Breast epithelium (tissue), 4 donors: ENCODE measurements at regions not wholly inside any gene's neighbourhood (a gene's known extent, or its start where the extent isn't known, plus 50 kb on each side); places are given as distances from the start of the nearest gene placed in this dataset.
A peak's percentile ranks its signal among the peaks of the same experiment; 100 is the strongest.

Experiments
- DNase-seq, 2 donors: peaks; one replicate each; pipeline ENCODE4 v3.0.0-alpha.2; 2019; ENCODE audit warnings: low spot score in 2 of 2
- H3K27ac ChIP-seq, 2 donors: fragments of 200-600 bp; sonication (generic) in 1 of 2; one replicate each; pipeline ENCODE4 v1.5.1; 2016 to 2019; ENCODE audit warnings: mild to moderate bottlenecking in 1 of 2
- H3K27me3 ChIP-seq, 2 donors: fragments of 200-600 bp; sonication (generic) in 1 of 2; one replicate each; pipeline versions ENCODE4 v1.5.1 to v1.6.0; 2017 to 2019; ENCODE audit warnings: control low read depth in 1 of 2, mild to moderate bottlenecking in 1 of 2
- H3K36me3 ChIP-seq: fragments of 200-600 bp; one replicate; pipeline ENCODE4 v1.5.1; 2019
- H3K4me1 ChIP-seq, 2 donors: fragments of 200-600 bp; sonication (generic); one replicate each; pipeline ENCODE4 v1.5.1; 2016 to 2019; ENCODE audit warnings: control low read depth in 1 of 2
- H3K4me3 ChIP-seq, 3 donors: fragments of 200-600 bp; sonication (generic); 1 replicate in 2 of 3; 2 replicates in 1 of 3; pipeline ENCODE4 v1.5.1; 2016 to 2019; ENCODE audit warnings: mild to moderate bottlenecking in 3 of 3, moderate library complexity in 2 of 3
- H3K9me3 ChIP-seq, 2 donors: fragments of 200-600 bp; sonication (generic) in 1 of 2; one replicate each; pipeline ENCODE4 v1.5.1; 2016 to 2019; ENCODE audit warnings: control low read depth in 1 of 2
- POLR2A ChIP-seq: fragments of 450-650 bp; IDR thresholded peaks from one replicate; pipeline ENCODE4 v1.6.1; 2016; ENCODE audit warnings: antibody characterized with exemption, mild to moderate bottlenecking, moderate library complexity
- POLR2AphosphoS5 ChIP-seq, 3 donors: sonication (generic); formaldehyde crosslinking; IDR thresholded peaks; one replicate each; pipeline ENCODE4 v1.6.1; 2017; ENCODE audit warnings: antibody characterized with exemption in 3 of 3
- intact Hi-C: fragments of 100-400 bp; cut with DNase I; formaldehyde crosslinking; loops from one replicate; pipeline ENCODE4 v1.15.1; 2023; ENCODE audit warnings: low total_unique reads
- TF ChIP-seq, protein P1 (sequence below), 3 donors: fragments of 450-650 bp; IDR thresholded peaks; one replicate each; pipeline ENCODE4 v1.5.1; 2016 to 2017; ENCODE audit warnings: antibody characterized with exemption in 3 of 3, mild to moderate bottlenecking in 3 of 3, moderate library complexity in 3 of 3

DNA sequence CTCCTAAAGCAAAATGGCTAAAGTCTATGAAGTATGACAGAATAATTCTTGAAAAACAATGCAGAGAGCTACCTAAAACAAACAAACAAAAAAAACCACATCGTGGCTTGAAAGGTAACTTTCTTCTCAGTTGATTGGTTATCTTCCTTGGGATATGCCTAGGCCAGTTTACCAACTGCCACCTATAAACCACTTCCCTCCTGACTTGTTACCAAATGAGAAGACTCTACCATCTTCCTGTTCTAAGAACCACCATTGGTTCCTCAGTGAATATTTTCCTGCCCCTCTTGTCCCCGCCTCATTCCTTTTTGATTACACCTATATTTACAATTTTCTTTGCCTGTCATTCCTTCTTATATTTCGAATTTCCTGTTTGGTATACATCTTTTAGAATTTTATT is 336.6 kb downstream of the SIPA1L2 start:
- DNase-seq = no peak
- TF ChIP-seq POLR2A = no peak
- no peak overlapping the region for H3K4me3 ChIP-seq
- intact Hi-C loops = loop anchor here (10.0 kb wide), 1 partner anchor 681 kb away; no protein-coding TSS in a partner anchor
- no peaks in the 10 kb centered on the region for H3K27me3 ChIP-seq
- no peaks in the 10 kb centered on the region for H3K9me3 ChIP-seq
- H3K36me3 ChIP-seq = no peaks in the 10 kb centered on the region
- no peaks in the 10 kb centered on the region for H3K4me1 ChIP-seq
- no peak overlapping the region for H3K27ac ChIP-seq

DNA sequence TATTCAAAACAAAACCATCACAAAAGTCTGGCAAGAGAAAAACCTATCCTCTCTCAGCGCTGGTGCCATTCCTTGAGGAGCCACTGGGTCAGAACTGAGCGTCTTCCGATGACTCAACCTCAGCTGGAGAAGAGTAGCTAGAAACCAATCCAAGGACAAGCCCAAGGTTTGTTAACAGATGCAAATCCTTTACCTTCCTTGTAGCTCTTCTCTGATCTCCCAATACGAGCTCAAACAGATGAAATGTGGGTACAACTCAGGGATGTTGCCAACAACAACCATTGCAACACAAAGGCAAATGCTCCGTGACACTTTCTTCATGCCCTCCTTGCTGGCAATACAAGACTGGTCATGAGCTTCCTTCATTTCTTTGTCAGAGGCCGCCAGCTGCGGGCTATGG is 337.1 kb downstream of the SIPA1L2 start:
- Histone ChIP-seq H3K27me3 (no peaks in the 10 kb centered on the region), H3K36me3 (no peaks in the 10 kb centered on the region), H3K4me3 (peak overlapping the region in 1 of 3 donors; percentile 10), H3K9me3 (no peaks in the 10 kb centered on the region), H3K27ac (no peak overlapping the region), H3K4me1 (no peaks in the 10 kb centered on the region)
- intact Hi-C loops = loop anchor here (10.0 kb wide), 1 partner anchor 682 kb away; no protein-coding TSS in a partner anchor
- TF ChIP-seq POLR2A = no peak
- TF ChIP-seq, protein P1, sequence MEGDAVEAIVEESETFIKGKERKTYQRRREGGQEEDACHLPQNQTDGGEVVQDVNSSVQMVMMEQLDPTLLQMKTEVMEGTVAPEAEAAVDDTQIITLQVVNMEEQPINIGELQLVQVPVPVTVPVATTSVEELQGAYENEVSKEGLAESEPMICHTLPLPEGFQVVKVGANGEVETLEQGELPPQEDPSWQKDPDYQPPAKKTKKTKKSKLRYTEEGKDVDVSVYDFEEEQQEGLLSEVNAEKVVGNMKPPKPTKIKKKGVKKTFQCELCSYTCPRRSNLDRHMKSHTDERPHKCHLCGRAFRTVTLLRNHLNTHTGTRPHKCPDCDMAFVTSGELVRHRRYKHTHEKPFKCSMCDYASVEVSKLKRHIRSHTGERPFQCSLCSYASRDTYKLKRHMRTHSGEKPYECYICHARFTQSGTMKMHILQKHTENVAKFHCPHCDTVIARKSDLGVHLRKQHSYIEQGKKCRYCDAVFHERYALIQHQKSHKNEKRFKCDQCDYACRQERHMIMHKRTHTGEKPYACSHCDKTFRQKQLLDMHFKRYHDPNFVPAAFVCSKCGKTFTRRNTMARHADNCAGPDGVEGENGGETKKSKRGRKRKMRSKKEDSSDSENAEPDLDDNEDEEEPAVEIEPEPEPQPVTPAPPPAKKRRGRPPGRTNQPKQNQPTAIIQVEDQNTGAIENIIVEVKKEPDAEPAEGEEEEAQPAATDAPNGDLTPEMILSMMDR (IDR thresholded peaks at IDR 0.05) = peak in 1 of 3 donors; percentile 26
- no peak for TF ChIP-seq POLR2AphosphoS5 (IDR thresholded peaks at IDR 0.05)
- peak in 1 of 2 donors; percentile 26 for DNase-seq

DNA sequence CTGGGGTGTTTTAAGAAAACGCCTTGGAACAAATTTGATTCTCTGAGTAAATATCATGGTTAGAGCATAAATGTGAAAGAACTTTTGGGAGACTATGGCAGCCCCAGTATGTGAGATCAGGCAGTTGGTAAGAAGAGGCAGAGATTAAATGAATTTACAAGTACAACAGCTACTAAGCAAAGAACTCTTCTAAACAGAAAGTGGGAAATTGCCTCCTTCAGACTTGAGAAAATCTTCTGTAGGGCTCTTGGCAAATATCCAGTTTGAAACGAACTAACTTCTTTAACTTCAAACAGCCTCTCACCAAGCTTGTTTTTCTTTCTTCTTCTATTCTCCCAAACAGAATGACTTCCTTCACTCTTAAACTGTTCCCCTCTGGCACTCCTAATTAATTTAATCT is 337.7 kb downstream of the SIPA1L2 start:
- no peak for DNase-seq
- H3K36me3 ChIP-seq = no peaks in the 10 kb centered on the region
- TF ChIP-seq POLR2A (no peak), POLR2AphosphoS5 (IDR thresholded peaks at IDR 0.05) (no peak)
- TF ChIP-seq, protein P1 (IDR thresholded peaks at IDR 0.05) = no peak
- H3K9me3 ChIP-seq = no peaks in the 10 kb centered on the region
- peak overlapping the region in 1 of 2 donors; percentile 38 for H3K27ac ChIP-seq
- no peaks in the 10 kb centered on the region for H3K4me1 ChIP-seq
- H3K27me3 ChIP-seq = no peaks in the 10 kb centered on the region
- intact Hi-C loops = loop anchor here (10.0 kb wide), 1 partner anchor 683 kb away; no protein-coding TSS in a partner anchor
- peak overlapping the region in 1 of 3 donors; percentile 10 for H3K4me3 ChIP-seq

DNA sequence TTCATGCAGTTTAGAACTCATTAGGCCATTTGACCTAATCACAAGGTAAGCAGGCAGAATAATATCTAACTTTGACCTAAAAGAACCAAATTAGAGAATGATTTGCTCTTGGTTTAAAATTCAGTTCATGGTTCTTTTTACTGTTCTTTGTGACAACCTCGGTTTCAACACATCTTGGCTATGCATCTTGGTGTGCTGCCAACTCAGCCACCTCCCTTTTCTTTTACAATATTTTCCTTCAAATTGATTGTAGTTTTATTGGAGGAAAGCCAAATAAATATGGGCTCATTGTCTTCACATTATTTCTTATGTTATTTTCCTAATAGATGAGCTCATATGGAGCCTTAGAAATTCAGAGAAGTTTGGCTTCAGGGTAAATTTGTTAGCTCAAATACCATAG is 338.3 kb downstream of the SIPA1L2 start:
- no peak overlapping the region for H3K27ac ChIP-seq
- H3K4me1 ChIP-seq = no peaks in the 10 kb centered on the region
- no peak overlapping the region for H3K4me3 ChIP-seq
- H3K36me3 ChIP-seq = no peaks in the 10 kb centered on the region
- intact Hi-C loops = loop anchor here (10.0 kb wide), 1 partner anchor 683 kb away; no protein-coding TSS in a partner anchor
- TF ChIP-seq, protein P1 (IDR thresholded peaks at IDR 0.05) = no peak
- no peak for TF ChIP-seq POLR2AphosphoS5 (IDR thresholded peaks at IDR 0.05)
- H3K27me3 ChIP-seq = no peaks in the 10 kb centered on the region
- no peaks in the 10 kb centered on the region for H3K9me3 ChIP-seq
- no peak for DNase-seq

DNA sequence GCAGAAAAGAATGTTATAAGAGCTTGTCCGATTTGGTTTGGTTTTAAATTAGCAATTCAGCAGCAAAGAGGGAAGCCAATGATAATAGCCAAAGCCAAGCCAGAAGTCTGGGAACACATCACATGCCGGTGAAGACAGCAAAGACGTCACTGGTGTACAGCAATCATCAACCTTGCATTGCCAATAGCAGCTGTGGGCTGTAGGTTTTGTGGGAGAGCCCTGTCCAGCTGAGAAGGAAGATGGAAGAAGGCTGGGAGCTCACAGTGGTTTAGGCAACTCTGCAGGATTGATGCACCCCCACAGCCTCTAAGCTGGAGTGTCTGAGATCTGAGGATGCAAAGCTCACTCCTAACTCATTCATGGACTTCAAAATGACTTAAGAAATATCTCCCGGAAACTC is 338.7 kb downstream of the SIPA1L2 start:
- no peak for DNase-seq
- H3K9me3 ChIP-seq = no peaks in the 10 kb centered on the region

More for the DNA sequence above, 338.7 kb downstream of the SIPA1L2 start:
- no peak overlapping the region for H3K27ac ChIP-seq
- no peaks in the 10 kb centered on the region for H3K4me1 ChIP-seq
- TF ChIP-seq POLR2AphosphoS5 (IDR thresholded peaks at IDR 0.05) = peak in 1 of 3 donors; percentile 64
- TF ChIP-seq POLR2A = no peak
- TF ChIP-seq, protein P1 (IDR thresholded peaks at IDR 0.05) = no peak
- no peaks in the 10 kb centered on the region for H3K36me3 ChIP-seq
- H3K4me3 ChIP-seq = no peak overlapping the region
- no peaks in the 10 kb centered on the region for H3K27me3 ChIP-seq
- intact Hi-C loops = loop anchor here (10.0 kb wide), 1 partner anchor 684 kb away; no protein-coding TSS in a partner anchor
